Stimulated activated CD4-positive, alpha-beta T cell treated with anti-CD3 and anti-CD28 coated beads, Interleukin-12 subunit alpha, Interleukin-12 subunit beta, amount 100 ng/mL, for 24 hours (primary cell): ENCODE measurements at regions not wholly inside any gene's neighbourhood (a gene's known extent, or its start where the extent isn't known, plus 50 kb on each side); places are given as distances from the start of the nearest gene placed in this dataset.
"Not testable (repeated sequence)": the region's sequence is repeated elsewhere in the genome, so short reads cannot be mapped to it uniquely, and the experiment has no call there.

Experiments
- DNase-seq, 2 experiments: peaks; one replicate each; pipeline ENCODE4 v3.0.0-alpha.2; 2020; ENCODE audit warnings: low read depth in 2 of 2

DNA sequence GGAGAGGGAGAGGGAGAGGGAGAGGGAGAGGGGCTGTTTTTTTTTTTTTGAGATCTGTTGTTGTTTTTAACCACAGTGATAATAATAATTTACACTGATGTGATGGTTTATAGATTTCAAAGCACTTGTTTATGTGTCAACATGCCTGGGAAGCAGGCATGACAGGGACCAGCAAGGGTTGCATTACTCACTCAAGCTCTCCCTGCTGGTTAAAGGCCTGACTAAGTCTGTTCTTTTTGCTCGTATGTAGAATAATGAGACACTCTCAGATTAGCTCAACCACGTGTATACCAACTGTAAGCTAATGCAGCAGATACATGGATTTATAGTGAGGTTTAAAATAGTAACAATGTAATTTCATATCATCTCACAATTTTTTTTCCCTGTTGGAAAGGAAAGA lies 134.6 kb upstream of the BOD1L1 start:
- no peak for DNase-seq

DNA sequence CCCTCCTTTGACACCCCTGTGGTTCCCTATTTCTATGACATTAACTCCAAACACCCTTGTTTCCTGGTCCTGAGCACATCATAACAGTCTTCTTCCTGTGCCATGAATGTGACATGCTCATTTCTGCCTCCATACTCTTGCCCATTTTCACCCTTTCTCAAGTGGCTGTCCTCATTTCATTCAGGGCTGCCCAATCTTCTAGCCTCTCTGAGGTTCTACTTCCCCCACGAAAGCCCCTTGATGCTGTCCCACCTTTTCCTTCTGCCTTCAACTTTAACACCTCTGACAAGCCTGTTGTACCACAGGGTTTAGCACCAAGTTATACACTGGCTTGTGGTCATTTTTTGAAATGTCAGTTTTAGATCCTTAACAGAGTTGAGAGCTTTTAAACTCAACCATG lies 136.2 kb upstream of the BOD1L1 start:
- no peak for DNase-seq

DNA sequence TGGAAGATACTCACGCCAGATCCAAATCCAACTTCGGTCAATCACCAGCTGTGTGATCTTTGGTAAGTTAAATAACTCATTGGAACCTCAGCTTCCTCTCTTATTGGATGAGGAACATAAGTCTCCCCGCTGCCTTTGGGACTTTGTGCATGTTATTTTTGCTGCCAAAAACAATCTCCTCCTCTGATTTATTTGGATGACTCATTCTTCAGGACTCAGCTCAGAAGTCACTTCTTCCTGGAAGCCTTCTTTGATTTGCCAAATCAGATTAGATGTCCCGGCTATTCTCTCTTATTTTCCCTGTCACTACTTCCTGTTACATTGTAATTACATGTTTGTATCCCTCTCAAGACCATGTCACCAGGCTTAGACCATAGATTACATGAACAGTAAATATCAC lies 138.0 kb upstream of the BOD1L1 start:
- DNase-seq, result no peak

DNA sequence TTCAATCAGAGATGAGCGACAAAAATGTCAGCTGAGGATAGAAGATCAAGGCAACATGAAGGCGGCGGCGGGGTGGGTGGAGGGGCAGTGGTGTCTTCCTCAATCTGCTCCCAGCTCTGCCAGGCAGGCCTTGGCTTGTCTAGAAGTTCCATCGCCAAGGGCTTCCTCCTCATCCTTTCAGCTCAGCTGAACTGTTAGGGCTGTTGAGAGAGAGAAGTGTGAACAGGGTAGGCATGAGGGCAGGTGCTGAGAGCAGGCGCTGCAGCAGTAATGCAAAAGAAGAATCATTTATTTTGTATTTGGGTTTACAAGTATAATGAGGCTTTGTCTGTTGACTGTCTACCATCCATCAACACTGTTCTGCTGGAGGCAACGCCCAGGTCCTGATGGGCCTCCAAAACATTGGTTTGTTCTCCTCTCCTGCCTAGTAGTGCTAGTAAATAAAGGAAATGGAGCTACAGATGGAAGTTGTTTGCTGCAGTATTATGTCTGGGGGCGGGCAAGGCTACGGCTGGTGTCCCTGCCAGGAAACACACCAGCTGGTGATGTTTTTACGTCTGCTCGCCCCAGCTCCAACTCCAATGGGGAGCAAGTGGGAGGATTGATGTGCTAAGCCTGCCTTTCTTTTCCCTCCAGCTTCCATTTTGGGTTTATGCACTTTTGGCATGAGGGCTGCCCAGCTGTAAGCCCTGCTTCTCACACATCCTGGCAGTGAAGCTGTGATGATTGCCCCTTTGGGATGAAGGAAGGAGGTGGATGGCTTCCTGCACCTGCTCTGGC lies 139.4 kb upstream of the BOD1L1 start:
- no peak for DNase-seq

DNA sequence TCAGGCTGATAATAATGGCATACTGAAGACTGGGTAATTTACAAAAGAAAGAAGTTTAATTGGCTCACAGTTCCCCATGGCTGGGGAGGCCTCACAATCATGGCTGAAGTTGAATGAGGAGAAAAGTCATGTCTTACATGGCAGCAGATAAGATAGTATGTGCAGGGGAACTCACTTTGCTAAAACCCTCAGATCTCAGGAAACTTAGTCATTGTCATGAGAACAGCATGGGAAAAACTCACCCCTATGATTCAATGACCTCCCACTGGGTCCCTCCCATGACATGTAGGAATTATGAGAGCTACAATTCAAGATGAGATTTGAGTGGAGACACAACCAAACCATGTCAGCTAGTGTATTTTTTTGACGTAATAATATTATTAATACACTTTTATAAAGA lies 149.8 kb upstream of the BOD1L1 start:
- DNase-seq, result no peak

DNA sequence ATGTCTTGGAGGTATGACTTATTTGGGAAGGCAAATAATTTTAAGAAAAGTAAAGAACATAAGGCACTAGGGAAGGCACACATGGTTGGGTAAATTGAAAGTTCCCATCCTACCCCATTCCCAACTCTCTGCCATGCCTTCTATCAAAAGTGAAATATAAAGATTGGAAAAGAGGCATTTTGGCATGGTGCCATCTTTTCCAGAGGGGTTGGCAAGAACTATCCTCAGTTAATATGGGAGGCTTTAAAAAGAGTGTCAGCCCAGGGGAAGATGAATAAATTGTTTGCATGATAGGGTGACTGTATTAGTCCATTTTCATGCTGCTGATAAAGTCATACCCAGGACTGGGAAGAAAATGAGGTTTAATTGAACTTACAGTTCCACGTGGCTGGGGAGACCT lies 150.8 kb upstream of the BOD1L1 start:
- DNase-seq, result no peak

DNA sequence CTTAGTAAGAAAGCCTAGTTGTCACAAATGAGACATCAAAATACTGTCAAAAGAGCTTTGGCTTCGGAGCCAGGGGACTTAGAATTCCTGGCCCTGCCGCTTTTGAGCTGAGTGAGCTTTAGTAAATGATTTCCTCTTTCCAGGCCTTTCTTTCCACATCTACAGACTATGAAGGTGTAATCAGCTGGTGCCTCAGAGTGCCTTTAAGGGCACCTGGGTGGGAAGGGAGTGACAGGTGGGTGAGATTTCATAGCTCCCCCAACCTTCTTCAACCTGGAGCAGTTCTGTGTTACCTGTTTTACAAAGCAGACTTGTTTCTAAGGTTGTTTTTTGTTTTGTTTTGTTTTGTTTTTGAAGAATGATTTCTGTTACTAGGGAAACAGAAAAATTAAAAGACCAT lies 154.7 kb upstream of the BOD1L1 start:
- DNase-seq, result no peak

DNA sequence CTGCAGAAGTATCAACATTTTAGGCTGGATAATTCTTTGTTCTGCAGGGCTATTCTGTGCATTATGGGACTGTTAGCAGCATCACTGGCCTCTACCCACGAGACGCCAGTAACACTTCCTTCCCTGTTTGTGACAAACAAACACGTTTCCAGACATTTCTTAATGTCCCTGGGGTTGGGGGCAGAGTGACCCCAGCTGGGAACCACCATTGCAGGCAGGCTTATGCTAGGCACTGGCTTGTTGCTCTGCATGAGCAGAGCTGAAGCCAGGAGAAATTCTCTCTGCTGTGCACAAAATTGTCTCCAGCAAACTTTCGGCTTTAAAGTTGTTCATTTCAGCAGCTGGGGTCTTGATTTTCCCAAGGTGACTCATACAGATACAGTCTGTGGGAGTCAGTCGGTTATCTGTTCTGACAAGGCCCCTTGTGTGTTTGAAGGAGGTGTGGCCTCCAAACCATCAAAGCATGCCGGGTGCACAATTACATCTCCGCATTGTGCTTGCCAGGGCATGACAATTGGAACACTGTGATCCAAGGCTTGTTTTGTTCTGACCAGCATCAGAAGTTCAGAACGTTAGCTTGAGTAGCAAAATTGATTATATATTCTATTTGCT lies 156.4 kb upstream of the BOD1L1 start:
- DNase-seq, result no peak

DNA sequence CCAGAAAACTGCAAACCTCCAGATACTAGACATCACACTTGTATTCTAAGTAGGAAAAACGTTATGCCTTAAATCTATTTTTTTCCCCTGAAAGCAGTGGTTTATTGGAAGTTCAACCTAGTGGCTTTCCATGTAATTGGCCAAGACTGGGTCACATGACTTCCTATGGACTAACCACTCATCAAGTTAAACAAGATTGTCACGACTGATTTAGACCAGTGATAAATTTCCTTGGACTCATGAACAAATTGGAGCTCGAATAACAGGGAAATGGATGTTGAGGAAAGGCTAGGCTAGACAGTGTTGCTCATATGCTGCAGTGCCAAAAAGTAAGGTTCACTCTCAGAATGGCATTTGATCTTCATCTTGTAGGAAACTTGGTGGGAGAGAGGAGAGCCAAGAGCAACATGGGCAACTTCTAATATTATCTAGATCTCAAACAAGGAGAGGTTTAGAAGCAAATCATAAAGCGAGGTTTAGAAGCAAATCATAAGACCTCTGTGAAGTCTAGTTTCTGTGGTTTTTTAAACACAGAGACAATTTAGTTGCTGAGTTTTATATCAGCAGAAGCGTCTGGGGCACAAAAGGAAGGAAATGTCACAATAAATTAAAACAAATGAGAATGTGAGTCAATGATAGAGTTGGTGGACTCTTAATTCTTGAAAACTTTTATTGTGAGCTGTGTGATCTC lies 165.6 kb upstream of the BOD1L1 start:
- DNase-seq, result no peak

DNA sequence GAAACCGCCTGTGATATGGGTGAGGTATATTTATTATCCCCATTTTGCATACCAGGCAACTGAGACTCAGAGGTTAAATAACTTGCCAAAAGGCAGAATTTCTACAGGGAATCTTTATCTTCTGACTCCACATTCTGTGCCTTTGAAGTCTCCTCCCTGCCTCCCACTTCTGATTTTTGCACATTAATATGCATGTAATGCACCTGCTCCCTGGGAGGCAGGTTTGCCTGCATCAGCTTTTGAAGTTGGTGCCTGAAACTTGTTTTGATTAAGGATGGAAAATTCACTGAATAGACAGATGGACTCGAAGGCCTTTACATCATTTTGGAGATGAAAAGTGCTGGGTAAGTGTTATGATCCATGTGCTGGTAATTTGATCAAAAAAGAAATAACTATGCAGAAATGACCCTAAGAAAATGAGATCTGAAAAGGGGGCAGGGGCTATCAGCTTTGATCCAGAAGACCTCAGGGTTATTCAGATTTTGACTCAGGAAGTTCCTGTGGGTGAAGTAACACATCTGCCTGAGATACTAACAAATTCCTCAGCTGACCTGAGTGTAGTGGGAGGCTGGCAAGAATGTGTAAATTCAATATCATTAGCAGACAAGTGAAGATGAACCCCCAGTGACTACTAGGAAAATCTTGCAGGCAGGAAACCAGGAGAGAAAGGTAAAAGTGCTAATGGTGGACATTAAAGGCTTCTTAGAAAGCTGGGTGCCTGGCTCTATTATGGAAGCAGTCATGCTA lies 167.5 kb upstream of the BOD1L1 start:
- DNase-seq, result no peak

DNA sequence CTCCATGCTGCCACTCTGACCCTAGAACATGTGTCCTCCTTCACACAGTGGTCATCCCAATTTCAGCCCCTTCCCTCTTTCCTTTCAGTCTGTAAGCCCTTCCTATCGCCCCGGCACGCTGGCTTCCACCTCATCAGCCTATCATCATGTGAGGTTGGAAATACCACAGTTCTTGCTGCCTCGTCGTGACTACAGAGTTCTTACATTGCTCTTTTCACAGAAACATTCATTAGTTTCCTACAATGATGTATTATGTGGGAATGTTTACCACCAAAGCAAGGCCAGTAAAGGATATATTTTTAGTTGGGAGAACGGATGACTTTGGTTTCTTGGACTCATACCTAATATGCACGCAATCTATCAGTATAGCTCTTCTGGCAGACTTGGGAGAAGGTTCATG lies 169.5 kb upstream of the BOD1L1 start:
- DNase-seq, result no peak

DNA sequence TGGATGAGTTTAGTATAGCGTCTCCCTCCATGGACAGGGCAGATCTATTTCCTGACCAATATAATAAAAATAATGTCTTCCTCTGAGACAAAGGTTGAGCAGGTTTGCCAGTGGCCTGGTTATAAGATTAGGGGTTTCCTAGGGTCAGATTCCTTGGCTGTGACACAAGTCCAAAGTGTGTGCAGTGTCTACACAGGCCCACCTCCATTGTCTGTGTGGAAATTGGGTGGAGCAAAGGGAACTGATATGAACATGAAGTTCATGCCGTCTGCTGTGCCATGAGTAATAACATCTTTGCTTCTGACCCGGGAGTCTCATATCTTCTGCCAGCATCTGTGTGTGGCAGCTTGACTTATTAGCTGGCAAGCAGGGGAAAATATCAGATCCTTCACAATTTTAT lies 187.7 kb upstream of the BOD1L1 start:
- no peak for DNase-seq

DNA sequence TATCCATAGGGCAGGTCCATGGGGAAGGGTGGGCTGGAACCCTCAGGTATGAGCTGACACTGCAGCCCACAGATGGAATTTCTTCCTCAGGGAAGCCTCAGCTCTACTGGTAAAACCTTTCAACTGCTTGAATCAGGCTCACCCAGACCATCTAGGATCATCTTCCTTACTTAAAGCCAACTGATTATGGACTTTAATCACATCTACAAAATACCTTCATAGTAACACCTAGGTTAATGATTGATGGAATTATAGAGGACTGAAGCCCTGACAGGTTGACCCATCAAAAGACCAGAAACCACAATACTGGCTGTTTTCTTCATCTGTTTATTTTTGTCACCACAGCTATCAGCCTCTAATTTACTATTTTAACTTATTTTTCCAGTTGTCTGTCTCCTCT lies 188.9 kb upstream of the BOD1L1 start:
- DNase-seq, result no peak

DNA sequence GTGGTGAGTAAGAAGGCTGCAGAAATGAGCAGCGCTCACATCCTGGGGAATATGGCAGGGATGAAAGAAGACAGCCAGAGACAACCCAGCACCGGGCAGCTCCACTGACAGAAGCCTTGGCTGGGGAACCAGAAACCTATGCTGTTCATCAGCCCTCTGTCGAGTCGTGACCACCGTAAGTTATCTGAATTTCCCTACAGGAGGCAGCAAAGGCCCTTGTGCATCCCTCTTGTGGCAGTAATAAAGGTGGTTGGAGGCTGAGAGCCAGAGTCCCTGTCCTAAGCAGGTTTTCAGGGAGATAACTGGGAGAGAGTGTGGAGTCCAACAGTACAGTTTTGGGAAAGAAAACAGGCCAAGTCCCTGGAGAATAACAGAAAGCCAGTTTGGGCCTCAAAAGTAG lies 194.0 kb upstream of the BOD1L1 start:
- no peak for DNase-seq

DNA sequence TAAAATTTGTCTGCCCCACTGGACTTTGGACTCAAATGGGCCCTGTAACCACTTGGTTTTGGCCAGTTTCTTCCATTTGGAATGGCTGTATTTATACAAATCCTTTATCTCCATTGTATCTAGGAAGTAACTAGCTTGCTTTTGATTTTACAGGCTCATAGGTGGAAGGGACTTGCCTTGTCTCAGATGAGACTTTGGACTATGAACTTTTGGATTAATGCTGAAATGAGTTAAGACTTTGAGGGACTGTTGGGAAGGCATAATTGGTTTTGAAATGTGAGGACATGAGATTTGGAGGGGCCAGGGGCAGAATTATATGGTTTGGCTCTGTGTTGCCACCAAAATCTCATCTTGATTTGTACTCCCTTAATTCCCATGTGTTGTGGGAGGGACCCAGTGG lies 198.3 kb upstream of the BOD1L1 start:
- not testable (repeated sequence) for DNase-seq

DNA sequence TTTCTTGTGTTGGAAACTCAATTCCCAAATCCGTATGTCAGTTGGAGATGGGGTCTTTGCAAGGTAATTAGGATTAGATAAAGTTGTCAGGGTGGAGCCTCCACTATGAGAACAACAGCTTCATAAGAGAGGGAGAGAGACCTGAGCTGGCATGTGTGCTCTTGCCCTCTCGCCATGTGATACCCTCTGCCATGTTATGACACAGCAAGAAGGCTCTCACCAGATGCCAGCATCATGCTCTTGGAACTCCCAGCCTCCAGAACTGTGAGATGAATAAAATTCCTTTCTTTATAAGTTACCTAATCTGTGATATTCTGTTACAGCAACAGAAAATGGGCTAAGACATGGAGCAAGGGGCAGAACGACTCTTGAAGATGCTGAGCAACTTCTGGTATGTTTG lies 201.9 kb upstream of the BOD1L1 start:
- no peak for DNase-seq

DNA sequence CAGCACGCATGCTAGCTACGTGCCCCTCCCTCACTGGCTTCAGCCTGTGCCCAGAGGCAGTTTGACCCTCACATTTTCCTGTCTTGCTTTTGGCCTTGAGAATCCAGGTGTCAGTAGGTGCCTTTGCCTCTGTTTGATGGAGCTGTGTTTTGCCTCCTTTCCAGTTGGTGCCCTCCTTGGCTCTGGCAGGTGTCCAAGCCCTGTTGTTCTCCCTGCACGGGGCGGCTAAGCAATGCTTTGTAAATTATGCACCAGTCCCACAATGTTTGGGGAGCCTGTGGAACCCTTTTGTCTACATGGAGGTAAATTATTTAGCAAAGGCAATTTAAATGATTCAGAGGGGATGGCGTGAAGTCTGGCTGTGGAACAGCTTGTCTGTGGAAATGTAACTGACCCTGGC lies 202.9 kb upstream of the BOD1L1 start:
- DNase-seq, result no peak

DNA sequence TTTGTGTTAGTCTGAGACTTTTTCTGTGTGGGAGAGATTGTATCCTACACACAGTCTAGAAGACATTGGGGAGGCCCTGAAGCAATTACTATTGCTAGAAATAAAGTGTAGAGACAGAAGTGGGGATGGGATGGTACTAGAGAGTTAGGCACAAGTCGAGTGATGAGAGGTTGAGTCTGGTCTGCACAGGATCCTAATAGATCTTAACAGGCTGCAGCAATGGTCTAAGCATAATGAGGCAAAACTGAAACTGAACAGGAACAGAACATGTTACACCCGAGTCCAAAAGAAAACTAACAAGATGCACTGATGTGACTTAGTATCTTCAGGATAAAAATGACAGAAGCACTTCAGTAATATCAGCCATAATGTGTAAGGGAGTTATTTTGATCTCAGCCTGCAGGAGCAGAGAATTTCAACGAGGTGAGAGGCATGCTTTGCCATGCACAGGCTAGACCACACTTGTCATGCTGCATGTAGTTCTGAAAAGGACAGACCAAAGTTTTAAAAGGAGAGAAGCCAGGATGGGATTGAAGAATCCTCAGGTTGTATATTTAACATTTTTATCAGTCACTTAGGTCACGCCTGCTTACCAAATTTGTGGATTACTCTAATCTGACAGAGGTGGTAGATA lies 205.8 kb upstream of the BOD1L1 start:
- no peak for DNase-seq

DNA sequence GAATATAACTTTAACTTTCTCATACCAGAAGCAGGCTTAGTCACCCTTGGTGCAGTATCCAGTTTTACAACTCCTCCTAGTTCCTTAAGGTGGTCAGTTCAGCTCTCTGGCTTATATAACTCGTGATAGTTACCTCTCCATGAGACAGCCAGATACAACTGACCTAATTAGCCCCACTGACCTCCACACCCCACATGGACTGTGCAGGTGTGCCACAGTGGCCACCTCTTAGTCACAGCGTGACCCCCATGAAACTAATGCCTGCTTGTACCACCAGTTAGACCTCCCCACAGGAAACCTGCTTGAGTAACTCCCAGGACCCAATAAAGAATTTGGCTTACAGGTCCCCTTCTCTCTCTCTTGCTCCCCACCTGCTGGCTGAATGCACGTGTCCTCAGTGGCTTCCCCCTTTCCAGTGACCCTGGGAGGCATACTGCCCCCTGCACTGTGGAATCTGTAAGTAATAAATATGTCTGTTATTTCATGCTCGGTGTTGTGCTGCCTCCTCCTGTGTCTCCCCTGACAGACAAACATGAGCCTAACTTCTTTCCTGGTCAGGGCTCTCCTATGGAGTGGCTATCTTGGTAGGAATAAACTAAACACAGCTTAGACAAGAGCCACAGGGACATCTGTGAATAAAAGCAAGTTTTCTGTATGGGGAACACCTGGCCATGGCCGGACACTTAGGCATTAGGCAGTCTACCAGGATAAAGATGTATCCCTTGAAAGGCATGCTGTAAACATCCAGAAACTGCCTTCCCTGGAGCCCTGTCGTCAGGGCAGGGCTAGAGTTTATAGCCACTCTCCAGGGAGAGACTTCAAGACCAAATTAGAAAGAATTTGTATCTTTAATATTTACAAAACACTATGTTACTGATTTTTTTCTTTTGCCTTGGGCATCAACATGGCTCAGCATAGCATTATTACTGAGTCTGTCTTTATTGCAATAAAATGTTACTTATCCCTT lies 209.7 kb upstream of the BOD1L1 start:
- no peak for DNase-seq

DNA sequence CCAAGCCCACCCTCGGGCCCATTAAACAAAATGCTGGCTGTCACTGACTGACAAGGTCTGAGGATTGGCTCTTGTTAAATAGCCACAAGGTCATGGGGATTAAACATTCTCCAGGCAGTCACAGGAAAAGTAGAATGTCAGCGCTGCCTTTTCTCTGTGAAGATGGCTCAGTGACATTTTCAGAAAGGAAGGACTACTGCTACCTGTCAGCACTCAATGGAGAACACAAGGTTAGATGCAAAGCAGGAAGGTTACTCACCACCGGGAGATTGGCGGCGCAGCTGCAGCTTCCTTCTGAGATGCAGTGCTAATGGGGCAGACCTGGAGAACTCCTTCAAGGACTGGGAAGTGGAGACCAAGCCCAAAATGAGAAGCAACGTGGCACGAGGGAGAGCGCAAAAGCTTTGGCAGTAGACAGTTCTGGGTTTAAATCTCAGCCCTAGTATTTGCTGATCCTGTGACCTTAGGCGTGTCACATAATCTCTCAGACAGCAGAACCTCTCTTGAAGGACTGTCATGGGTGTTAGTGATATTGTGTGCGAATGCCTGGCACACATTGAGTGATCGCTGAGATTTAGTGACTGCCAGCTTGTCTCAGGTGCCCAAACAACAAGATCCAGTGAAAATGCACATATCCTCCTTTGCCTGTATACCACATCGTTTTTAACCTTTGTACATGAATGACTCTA lies 213.1 kb upstream of the BOD1L1 start:
- DNase-seq, result no peak
